T47D (cell line): ENCODE measurements at regions not wholly inside any gene's neighbourhood (a gene's known extent, or its start where the extent isn't known, plus 50 kb on each side); places are given as distances from the start of the nearest gene placed in this dataset.
A peak's percentile ranks its signal among the peaks of the same experiment; 100 is the strongest.

Experiments used
- DNase-seq, 2 experiments: peaks; one replicate each; pipeline versions ENCODE4 v3.0.0 to v3.0.0-alpha.2; 2011 to 2012; ENCODE audit warnings: low read depth in 1 of 2, low spot score in 1 of 2
- JUND ChIP-seq: IDR thresholded peaks from 2 replicates; pipeline ENCODE4 v1.6.1; 2012; ENCODE audit warnings: low read depth
- in situ Hi-C: cut with HindIII; loops from 2 replicates; pipeline ENCODE4 v1.10.0; 2016; ENCODE audit warnings: low sequenced_read_pairs, low pct_unique_long_range_greater_than_20kb

GRCh38 chr5:23648656-23649055 lies 141.2 kb downstream of the PRDM9 start:
- TF ChIP-seq JUND: no peak
- in situ Hi-C loops: no loop called here
- no peak for DNase-seq

- no peak for DNase-seq
- in situ Hi-C loops: no loop called here
Observed at GRCh38 chr5:23649594-23649993, 142.2 kb downstream of the PRDM9 start.

GRCh38 chr5:23655674-23656073 lies 148.3 kb downstream of the PRDM9 start:
- no peak for DNase-seq
- in situ Hi-C loops: no loop called here
- no peak for TF ChIP-seq JUND

More at GRCh38 chr5:23649594-23649993, 142.2 kb downstream of the PRDM9 start:
- TF ChIP-seq JUND: no peak

GRCh38 chr5:23675456-23675855 lies 168.0 kb downstream of the PRDM9 start:
- in situ Hi-C loops: no loop called here
- DNase-seq: no peak
- TF ChIP-seq JUND: no peak

GRCh38 chr5:23677996-23678395 lies 170.6 kb downstream of the PRDM9 start:
- DNase-seq: no peak
- no peak for TF ChIP-seq JUND
- in situ Hi-C loops: no loop called here

- no peak for TF ChIP-seq JUND
- peak in 1 of 2 experiments; percentile 10 for DNase-seq
- in situ Hi-C loops: no loop called here
Observed at GRCh38 chr5:23684103-23684502, 176.7 kb downstream of the PRDM9 start.

GRCh38 chr5:23703940-23704855 lies 196.8 kb downstream of the PRDM9 start:
- in situ Hi-C loops: no loop called here
- no peak for DNase-seq
- no peak for TF ChIP-seq JUND

- no peak for DNase-seq
- in situ Hi-C loops: no loop called here
- no peak for TF ChIP-seq JUND
Observed at GRCh38 chr5:23717486-23717885, 210.1 kb downstream of the PRDM9 start.

GRCh38 chr5:23718564-23718963 lies 211.2 kb downstream of the PRDM9 start:
- no peak for TF ChIP-seq JUND
- DNase-seq: no peak
- in situ Hi-C loops: no loop called here

- in situ Hi-C loops: no loop called here
Observed at GRCh38 chr5:23721336-23721735, 213.9 kb downstream of the PRDM9 start.

GRCh38 chr5:23727271-23727670 lies 219.9 kb downstream of the PRDM9 start:
- DNase-seq: peak in 1 of 2 experiments; percentile 16
- no peak for TF ChIP-seq JUND
- in situ Hi-C loops: no loop called here

More at GRCh38 chr5:23721336-23721735, 213.9 kb downstream of the PRDM9 start:
- TF ChIP-seq JUND: no peak
- DNase-seq: no peak

GRCh38 chr5:23730023-23730422 lies 222.6 kb downstream of the PRDM9 start:
- in situ Hi-C loops: no loop called here
- DNase-seq: no peak
- TF ChIP-seq JUND: no peak

GRCh38 chr5:23740029-23740428 lies 232.6 kb downstream of the PRDM9 start:
- in situ Hi-C loops: no loop called here
- no peak for TF ChIP-seq JUND
- DNase-seq: peak in 1 of 2 experiments; percentile 76

- in situ Hi-C loops: no loop called here
- peak in 1 of 2 experiments; percentile 43 for DNase-seq
- TF ChIP-seq JUND: no peak
Observed at GRCh38 chr5:23742701-23743100, 235.3 kb downstream of the PRDM9 start.
